GM18858 (cell line): ENCODE measurements at regions not wholly inside any gene's neighbourhood (a gene's known extent, or its start where the extent isn't known, plus 50 kb on each side); places are given as distances from the start of the nearest gene placed in this dataset.

ENCODE experiments used
- ATAC-seq: cut with Tn5 transposase; IDR thresholded peaks from one replicate; pipeline ENCODE4 v1.9.1; 2021; ENCODE audit not compliant: unreplicated experiment

DNA sequence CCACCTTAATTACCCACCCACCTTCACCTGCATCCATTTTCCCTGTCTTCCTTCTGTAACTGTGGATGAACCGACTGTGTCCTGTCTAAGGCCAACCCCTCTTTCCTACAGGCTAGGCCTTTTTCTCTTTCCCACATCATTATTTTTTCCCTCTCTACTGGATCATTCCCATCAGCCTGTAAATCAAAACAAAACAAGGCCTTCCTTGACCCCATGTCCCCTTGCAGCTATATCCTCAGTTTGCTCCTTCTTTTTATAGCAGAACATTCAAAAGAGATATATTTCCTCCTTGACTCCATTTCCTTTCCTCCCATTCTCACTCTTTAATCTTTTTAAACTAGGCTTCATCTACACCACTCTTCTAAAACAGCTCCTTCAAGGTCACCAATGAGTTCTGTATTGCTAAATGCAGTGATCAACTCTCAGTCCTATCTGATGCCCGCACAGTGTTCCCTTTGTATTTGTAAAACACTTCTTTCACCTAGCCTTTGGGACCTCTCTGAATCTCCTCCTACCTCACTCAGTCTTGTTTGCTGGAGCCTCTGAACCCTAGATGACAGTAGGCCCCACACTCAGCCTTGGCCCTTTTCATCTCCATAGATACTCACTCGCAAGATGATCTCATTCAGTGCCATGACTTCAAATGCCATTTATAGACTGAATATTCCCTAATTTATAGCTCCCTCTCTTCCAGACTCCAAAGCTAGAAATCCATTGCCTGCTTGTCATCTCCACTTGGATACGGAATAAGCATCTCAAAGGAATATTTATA, 55.7 kb downstream of the CXCR4 start:
- no peak for ATAC-seq

DNA sequence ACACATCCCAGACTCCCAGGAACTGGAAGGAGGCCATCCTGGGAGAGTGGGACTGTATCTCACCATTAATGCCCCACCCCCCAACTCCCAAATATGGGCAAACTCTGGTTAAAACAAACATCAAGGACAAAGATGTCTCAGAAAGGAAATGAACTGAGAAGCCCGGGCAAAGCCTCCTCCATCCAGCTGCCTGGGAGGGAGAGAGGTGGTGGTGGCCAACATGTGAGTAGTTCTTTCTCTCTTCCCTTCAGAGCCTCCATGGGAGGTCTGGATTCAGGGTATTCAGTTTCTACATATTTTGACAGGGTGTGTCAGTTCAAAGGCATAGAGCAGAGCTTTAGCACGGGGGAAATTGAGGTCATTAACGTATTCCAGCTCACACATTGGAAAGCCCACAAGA, 57.5 kb downstream of the CXCR4 start:
- ATAC-seq, result no peak

DNA sequence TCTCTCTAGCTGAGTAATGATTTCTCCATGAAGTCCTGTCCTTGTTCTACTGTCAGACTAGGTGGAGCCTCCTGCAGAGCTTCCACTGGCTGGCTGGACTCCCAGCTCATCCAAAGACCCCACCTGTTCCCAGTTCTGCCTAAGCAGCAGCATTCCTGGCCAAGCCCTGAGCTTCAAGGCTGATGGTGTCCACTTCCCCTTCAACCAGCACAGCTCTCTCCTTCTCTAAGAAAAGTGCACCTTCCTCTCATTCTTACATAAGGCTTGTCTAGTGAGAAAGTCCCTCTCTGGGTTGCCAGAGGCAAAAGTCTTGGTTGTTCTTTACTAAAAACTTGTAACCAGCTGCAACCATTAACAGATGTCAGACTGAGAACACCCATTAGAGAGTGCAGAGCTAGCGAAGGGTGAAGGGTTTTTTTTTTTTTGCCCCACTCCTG, 58.9 kb downstream of the CXCR4 start:
- peak; percentile 50 for ATAC-seq

DNA sequence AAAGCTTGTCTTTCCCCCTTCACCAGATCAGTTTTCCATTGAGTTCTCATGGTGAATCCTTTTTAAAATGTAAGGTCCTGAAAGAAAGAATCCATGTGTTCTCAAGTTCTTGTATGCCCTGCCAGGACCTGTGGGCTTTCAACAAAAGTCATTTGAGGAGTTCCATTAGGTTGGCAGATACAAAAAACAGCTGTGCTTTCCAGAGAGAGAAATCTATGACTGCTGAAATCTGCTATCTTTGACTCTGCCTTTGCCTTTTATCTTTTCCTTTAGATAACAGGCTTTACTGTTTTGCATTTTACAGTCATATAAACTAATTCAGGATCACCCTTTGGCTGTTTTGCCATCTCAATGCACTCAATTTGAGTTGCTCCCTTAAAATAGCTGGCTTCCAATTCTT, 59.7 kb downstream of the CXCR4 start:
- ATAC-seq, result no peak

DNA sequence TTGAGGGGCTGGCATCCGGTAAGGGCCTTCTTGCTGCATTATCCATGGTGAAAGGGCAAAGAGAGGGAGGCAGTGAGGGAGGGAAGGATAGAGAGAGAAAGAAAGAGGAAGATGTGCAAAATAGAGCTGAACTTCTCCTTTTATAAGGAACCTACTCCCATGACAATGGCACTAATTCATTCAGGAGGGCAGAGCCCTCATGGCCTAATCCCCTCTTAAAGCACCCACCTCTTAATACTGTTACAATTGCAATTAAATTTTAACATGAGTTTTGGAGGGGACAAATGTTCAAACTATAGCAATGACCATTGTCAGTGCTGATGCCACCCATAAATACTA, 60.2 kb downstream of the CXCR4 start:
- no peak for ATAC-seq

DNA sequence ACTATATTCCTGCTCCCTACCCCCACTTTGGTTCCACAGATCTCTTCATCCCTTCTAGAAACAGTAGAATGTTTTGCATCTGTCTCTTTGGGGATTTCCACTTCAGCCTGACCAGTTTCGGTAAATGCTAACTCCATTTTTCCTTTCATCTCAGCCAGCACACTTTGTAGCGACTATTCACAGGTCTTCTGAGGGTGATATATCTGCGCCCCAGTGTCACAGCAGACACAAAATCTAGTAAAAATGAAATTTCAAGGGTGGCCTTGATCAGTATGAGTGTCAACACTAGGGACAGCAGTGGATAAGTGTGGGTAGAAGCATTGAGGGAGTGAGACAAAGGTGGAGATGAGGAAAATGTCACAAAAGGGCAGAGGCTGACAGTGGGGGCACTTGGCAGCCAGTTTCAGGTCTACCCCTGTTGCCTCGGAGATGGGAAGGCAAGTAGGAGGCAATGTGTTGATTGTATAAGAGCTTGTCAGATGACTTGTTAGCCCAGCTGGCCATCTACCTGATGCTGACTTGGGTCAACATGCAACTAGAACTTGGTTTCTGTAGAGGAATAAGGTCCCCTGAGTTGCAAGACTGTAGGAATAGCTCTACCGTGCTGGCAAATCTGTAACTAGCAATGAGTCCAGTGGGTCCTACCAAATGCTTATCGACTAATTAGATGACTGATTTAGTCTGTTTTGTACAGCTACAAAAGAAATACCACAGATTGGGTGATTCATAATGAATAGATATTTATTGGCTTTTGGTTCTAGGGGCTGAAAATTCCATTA, 60.7 kb downstream of the CXCR4 start:
- ATAC-seq, result peak; percentile 31

DNA sequence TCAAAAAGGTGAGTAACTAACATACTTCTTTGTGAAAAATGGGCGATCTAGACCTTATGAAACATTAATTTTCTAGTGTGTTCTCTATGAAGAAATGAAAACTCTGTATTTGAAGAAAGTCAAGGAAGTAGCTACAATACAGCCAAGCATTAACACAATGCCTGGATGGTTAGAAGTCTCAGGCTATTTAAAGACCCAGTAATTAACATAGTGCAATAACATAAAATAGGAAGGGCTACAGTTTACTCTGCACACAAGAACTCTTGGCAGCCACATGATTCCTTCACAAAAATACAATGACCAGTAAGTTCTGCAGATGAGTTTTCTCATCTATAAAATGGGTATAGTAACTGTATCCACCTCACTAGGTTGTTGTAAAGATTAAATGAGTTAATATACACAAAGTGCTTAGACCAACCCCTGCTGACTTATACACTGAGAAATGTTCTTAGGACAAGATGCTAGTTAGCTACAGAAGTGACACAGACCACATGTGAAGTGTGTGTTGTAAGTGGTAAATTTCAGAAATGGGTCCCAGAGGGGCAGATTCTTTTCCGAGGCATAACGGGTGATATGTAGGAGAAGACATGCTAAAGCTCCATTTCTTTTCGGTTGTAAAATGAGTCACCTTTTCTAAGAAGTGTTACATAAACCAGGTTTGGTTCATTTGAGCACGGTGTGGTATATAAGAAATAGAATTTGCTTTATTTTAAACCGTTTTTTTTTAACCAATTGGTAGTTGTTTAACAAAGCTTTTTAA, 61.8 kb downstream of the CXCR4 start:
- peak; percentile 32 for ATAC-seq

DNA sequence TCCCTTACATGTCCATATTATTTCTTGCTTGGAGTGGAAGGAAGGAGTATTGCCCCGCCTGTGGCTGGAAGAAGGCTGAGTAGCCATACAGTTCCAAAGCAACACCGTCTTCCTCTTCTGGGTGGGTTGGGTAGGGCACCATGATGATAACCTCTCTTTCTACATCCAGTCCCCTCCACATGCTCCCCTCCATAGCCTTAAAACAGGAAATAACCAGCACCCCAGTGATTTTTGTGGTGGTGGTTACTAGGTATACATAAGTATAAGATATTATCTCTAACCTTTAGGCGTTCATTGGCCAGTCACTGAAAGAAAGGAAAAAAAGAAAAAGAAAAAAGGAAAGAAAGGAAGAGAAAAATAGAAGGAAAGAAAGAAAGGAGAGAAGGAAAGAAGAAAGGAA, 63.1 kb downstream of the CXCR4 start:
- ATAC-seq, result no peak

DNA sequence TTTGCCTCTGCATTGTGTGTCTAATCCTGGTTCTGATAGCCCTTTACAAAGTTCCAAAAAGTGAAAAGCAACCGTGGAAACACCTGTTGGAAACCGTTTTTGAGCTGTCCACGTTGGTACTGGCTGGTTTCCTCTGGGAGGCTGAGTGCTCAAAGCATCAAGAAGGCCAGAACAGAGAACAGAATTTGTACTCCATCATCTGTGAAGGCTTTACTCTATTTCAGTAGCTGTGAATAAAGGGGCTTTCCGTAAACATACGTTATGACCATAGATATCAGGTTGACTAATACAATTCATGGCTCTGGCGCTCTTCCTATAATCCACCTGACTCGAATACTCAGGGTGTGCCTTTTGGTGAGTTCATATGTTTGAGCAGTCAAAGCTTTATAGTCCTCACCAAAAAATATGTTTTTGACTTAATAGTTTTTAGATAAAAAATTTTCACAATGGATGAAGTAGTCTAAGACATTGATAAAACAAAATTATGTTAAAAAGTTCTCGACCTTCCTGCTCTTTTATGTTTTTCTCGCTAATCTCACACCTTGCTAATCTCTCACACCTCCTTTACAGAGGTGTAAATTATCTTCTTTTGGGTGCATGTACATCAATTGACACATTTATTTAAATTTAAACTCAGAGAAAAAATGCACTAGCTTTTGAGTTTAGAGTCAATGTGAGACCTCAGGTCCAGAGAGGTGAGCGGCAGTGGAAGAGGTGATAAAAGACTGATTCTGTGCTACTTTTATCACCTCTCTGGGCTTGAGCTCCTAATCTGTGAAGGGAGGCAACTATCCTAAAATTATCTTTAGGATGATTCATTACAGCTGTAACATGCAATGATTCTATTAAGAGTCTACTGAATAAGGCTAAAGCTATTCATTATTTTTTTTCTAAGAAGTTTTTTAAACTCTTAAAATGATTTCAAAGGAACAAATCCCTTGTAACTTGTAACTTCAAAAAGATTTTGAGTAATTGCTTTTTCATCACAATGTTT, 65.3 kb downstream of the CXCR4 start:
- peak; percentile 34 for ATAC-seq

DNA sequence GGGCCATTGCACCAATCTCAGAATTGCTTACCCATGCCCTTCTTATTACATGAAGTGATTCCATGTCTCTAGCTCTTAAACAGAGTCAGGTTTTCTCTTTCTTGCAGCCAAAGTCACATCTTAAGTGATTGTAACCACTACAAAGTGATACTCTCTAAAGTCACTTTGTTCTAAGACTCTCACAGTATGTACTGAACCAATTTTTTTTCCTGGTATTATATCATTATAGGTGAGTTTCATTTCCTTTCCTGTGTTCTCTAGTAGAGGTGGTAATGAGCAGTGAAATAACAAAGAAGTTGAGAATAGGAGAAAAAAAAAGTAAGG, 66.3 kb upstream of the DARS1 start:
- no peak for ATAC-seq

DNA sequence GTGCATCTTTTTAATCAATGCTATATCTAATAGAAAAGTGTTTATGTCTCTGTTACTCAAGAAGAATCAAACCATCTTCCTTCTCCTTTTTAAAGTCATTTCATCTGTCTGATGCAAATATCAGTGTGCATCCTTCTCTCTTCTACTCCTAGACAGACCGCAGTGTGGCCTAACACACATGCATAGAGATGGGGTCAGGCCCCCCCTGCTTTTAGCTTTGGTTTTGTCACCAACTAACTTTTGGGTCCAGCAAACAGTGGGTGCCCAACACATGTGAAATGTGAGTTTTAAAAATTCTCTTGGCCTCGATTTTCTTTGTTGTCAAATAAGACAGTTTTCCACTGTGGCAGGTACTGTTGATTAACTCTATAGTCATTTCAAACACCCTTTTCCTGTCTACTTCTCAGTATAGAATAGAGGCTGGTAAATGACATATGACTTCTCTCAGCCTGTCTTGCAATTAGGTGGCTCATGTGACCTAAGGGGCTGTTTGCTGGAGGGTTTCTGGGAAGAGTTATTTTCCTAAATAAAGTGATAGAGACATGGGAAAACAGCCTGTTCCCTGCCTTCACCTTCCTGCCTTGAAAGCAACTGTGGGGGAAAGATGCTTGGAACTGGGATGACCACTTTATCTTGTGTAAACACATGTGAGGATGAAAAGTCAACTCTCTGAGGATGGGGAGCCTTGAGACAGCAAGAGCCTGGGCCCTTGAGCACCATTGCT, 65.7 kb upstream of the DARS1 start:
- peak; percentile 30 for ATAC-seq

DNA sequence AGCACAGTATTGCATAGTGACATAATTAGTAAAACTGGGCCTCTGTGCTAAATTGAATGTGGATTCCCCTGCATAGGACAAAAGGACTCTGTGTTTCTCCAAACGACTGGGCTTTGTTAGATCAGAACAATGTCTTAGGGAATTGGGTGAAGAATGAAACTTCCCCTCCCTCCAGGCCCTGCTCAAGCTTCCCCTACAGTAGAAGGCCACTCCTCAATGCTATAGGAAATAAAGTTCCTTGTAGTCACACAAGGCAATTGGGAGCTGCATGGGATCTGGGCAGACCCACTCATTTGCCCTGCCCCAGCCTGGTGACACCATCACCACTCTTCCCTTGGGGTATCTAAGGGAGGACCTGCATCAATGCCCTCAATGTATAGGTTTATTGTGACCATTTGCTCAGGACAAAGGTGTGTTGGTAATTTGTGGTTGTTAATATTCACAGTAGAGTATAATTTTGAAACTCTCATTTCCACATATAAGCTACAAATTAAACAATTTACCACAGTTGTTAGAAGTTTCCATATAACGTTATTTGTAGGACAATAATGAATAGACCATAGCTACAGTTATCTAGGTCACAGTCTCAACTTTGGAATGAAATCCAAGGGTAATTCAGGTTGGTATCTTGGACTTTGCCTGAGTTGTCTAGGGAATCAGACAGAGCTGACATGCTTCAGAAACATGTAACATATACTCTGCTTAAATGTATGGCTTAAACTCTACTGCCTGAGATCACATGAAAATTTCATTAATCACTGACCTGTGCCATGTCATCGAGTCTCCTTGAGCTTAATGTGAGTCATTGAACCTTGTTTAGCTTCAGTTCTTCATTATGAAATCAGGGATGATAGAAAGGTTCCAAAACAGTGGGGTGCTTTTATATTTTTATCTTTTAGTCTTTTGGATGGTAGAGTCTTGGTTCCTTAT, 64.8 kb upstream of the DARS1 start:
- no peak for ATAC-seq

DNA sequence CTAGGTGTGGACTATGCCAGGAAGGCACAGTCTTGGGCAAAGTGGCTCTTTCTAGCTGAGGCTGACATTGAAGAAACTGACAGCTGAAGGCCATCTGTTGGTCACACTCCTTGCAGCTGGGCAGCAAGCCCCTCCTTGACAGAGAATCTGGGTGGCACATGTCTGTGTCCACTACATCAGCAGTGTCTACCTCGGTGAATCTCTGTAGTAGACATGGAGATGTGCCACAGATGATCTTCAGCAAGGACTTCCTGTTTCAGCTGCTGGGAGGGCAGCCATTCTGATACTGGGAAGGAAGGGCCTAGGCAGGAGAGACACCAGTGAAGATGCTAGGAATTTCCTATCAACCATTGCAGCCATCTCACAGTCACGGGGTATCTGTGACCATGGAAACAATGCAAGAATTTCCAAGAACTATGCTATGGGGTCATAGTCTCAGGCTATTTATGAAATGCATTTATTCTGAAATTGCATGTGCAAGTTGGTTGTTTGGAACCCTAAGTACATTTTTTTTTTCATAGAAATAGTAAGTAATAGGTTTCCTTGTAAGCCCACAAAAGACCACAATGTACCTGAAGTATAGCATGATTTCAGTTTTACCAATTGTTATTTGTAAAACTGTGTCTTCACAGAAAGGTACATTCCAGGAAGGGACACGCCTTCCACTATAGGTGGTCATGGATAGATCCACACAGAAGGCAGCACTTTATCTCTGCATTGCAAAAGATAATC, 63.8 kb upstream of the DARS1 start:
- ATAC-seq, result no peak

DNA sequence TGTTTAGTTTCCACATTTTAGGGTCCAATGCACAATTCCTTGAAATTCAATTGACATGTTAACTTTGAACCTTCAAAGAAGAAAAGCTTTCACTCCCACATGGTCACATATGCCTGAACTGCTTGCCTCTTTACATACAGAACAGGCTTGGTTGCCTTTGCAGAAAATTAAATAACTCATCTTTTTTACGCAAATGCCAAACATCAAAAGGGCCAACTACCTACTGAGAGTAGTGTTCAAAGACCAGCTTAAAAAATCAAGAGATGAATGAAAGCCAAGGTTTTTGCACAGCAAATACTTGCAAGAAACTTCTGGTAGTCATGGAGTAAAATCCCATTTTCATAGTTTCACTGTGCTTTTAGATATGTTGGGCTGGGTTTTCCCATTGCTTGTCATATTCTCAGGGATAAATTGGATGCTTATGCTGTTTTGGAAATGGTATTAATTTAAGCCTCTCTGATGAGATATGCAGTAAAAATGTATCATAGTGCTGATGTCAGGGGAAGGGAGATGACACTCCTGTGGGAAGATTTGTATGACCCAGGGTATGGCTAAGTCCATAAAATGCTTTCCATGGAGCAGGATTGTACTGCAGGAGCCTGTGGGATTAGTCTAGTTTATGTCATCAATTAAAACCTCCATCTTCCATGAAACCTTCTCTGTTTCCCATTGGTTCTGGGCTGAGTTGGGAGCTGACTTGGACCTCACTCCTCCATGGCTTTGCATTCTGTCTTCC, 60.6 kb upstream of the DARS1 start:
- no peak for ATAC-seq

DNA sequence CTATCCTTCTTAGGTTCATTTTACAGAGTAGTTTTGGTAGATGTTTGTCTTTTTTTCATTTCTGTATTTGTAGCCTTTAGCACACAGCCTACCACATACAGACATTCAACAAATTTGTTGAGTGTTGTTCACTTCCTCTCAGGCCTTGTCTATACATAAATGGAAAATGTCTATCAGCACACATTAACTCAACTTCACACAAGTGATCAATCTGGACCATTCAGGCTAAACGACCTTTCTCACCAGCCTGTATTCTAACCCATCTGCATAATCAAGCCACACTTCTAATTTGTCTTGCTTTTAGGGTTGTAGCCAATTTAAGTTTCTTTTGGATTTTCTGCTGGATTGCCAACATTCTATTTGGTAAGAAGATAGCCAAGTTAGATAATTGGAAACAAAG, 59.9 kb upstream of the DARS1 start:
- no peak for ATAC-seq
